H9 (cell line): ENCODE measurements at regions not wholly inside any gene's neighbourhood (a gene's known extent, or its start where the extent isn't known, plus 50 kb on each side); places are given as distances from the start of the nearest gene placed in this dataset.

Source experiments
- DNase-seq: peaks from one replicate; pipeline ENCODE4 v3.0.0-alpha.2; 2017
- H2AFZ ChIP-seq: one replicate; pipeline ENCODE4 v1.6.1; 2013; ENCODE audit warnings: mild to moderate bottlenecking, low read length, control low read depth, moderate library complexity
- H2AK5ac ChIP-seq: 2 replicates; pipeline ENCODE4 v1.6.1; 2013; ENCODE audit warnings: low read length, control low read depth, mixed read lengths; ENCODE audit not compliant: insufficient read length
- H2BK120ac ChIP-seq: one replicate; pipeline ENCODE4 v1.6.1; 2013; ENCODE audit warnings: low read depth, mild to moderate bottlenecking, low read length, control low read depth, inconsistent platforms; ENCODE audit not compliant: poor library complexity, severe bottlenecking
- H2BK12ac ChIP-seq: 2 replicates; pipeline ENCODE4 v1.6.1; 2013; ENCODE audit warnings: low read length, control low read depth, mixed read lengths, low read depth; ENCODE audit not compliant: insufficient read length
- H2BK15ac ChIP-seq: 2 replicates; pipeline ENCODE4 v1.6.1; 2013; ENCODE audit warnings: low read depth, low read length, control low read depth
- H2BK20ac ChIP-seq: one replicate; pipeline ENCODE4 v1.6.1; 2013; ENCODE audit warnings: low read depth, mild to moderate bottlenecking, low read length, control low read depth, inconsistent platforms; ENCODE audit not compliant: poor library complexity, severe bottlenecking
- H2BK5ac ChIP-seq: 2 replicates; pipeline ENCODE4 v1.6.1; 2013; ENCODE audit warnings: low read length, control low read depth, mixed read lengths; ENCODE audit not compliant: insufficient read length
- H3K14ac ChIP-seq: 2 replicates; pipeline ENCODE4 v1.6.1; 2013; ENCODE audit warnings: low read length, control low read depth; ENCODE audit not compliant: insufficient read depth
- H3K18ac ChIP-seq: 2 replicates; pipeline ENCODE4 v1.6.1; 2013; ENCODE audit warnings: low read depth, mild to moderate bottlenecking, mixed read lengths, low read length, control low read depth; ENCODE audit not compliant: insufficient read length
- H3K23ac ChIP-seq: 2 replicates; pipeline ENCODE4 v1.6.1; 2013; ENCODE audit warnings: low read length, control low read depth, mixed read lengths, low read depth; ENCODE audit not compliant: insufficient read length
- H3K23me2 ChIP-seq: 2 replicates; pipeline ENCODE4 v1.6.1; 2013; ENCODE audit warnings: low read depth, mild to moderate bottlenecking, mixed read lengths, low read length, control low read depth; ENCODE audit not compliant: insufficient read length, poor library complexity, severe bottlenecking
- H3K27ac ChIP-seq: 2 replicates; pipeline ENCODE4 v1.5.1; 2013; ENCODE audit warnings: low read length, control low read depth, mixed read lengths, low read depth; ENCODE audit not compliant: insufficient read length
- H3K27me3 ChIP-seq: 2 replicates; pipeline ENCODE4 v1.6.1; 2013; ENCODE audit warnings: low read length, control low read depth, inconsistent platforms; ENCODE audit not compliant: insufficient read depth
- H3K4ac ChIP-seq: 2 replicates; pipeline ENCODE4 v1.6.1; 2013; ENCODE audit warnings: low read depth, mild to moderate bottlenecking, control low read depth, inconsistent platforms, low read length, moderate library complexity
- H3K4me1 ChIP-seq: 2 replicates; pipeline ENCODE4 v1.6.1; 2013; ENCODE audit warnings: low read length, control low read depth, inconsistent platforms; ENCODE audit not compliant: insufficient read depth
- H3K4me2 ChIP-seq: 2 replicates; pipeline ENCODE4 v1.6.1; 2013; ENCODE audit warnings: low read length, control low read depth, mixed read lengths; ENCODE audit not compliant: insufficient read length, insufficient read depth
- H3K56ac ChIP-seq: 2 replicates; pipeline ENCODE4 v1.6.1; 2013; ENCODE audit warnings: low read depth, mild to moderate bottlenecking, mixed read lengths, low read length, control low read depth; ENCODE audit not compliant: insufficient read length
- H3K79me1 ChIP-seq: 2 replicates; pipeline ENCODE4 v1.6.1; 2013; ENCODE audit warnings: low read depth, mild to moderate bottlenecking, moderate library complexity, low read length, control low read depth, inconsistent platforms; ENCODE audit not compliant: insufficient read depth, poor library complexity, severe bottlenecking
- H3K79me2 ChIP-seq: 2 replicates; pipeline ENCODE4 v1.6.1; 2013; ENCODE audit warnings: low read length, control low read depth, inconsistent platforms; ENCODE audit not compliant: insufficient read depth
- H3K9ac ChIP-seq: 2 replicates; pipeline ENCODE4 v1.6.1; 2013; ENCODE audit warnings: low read length, control low read depth, mixed read lengths; ENCODE audit not compliant: insufficient read length; ENCODE audit errors: extremely low read depth
- H3K9me3 ChIP-seq: one replicate; pipeline ENCODE4 v1.6.1; 2013; ENCODE audit warnings: low read depth, low read length, inconsistent platforms; ENCODE audit not compliant: control insufficient read depth
- H3T11ph ChIP-seq: one replicate; pipeline ENCODE4 v1.6.1; 2013; ENCODE audit warnings: mild to moderate bottlenecking, low read length, control low read depth, inconsistent platforms
- H4K20me1 ChIP-seq: one replicate; pipeline ENCODE4 v1.6.1; 2013; ENCODE audit not compliant: control insufficient read depth, insufficient read length, insufficient read depth
- H4K5ac ChIP-seq: 2 replicates; pipeline ENCODE4 v1.6.1; 2013; ENCODE audit warnings: low read depth, mild to moderate bottlenecking, mixed read lengths, low read length, control low read depth; ENCODE audit not compliant: insufficient read length
- H4K8ac ChIP-seq: replicated peaks from 2 replicates; pipeline ENCODE4 v1.6.1; 2013; ENCODE audit warnings: low read length, control low read depth, mixed read lengths, low read depth; ENCODE audit not compliant: insufficient read length
- H4K91ac ChIP-seq: 2 replicates; pipeline ENCODE4 v1.6.1; 2013; ENCODE audit warnings: low read depth, mild to moderate bottlenecking, moderate library complexity, mixed read lengths, low read length, control low read depth; ENCODE audit not compliant: insufficient read length
- H3K27ac Mint-ChIP-seq, 3 experiments: 2 replicates in 2 of 3; 3 replicates in 1 of 3; pipeline ENCODE4 v1.8.0; 2020 to 2021; ENCODE audit warnings: mixed read lengths in 3 of 3, mild to moderate bottlenecking in 1 of 3, moderate library complexity in 1 of 3
- H3K27me3 Mint-ChIP-seq: 2 replicates; pipeline ENCODE4 v1.8.0; 2021; ENCODE audit warnings: low read depth, mild to moderate bottlenecking, moderate library complexity, mixed read lengths
- H3K36me3 Mint-ChIP-seq, 3 experiments: 2 replicates in 2 of 3; 3 replicates in 1 of 3; pipeline ENCODE4 v1.8.0; 2020 to 2021; ENCODE audit warnings: low read depth in 3 of 3, mixed read lengths in 3 of 3; ENCODE audit not compliant: insufficient read depth in 1 of 3
- H3K4me1 Mint-ChIP-seq, 2 experiments: 2 replicates each; pipeline ENCODE4 v1.8.0; 2020; ENCODE audit warnings: mixed read lengths in 2 of 2
- H3K4me3 Mint-ChIP-seq, 2 experiments: 2 replicates in 1 of 2; 3 replicates in 1 of 2; pipeline ENCODE4 v1.8.0; 2020 to 2021; ENCODE audit warnings: mild to moderate bottlenecking in 2 of 2, mixed read lengths in 2 of 2, moderate library complexity in 1 of 2
- H3K9me3 Mint-ChIP-seq, 2 experiments: 2 replicates in 1 of 2; 3 replicates in 1 of 2; pipeline ENCODE4 v1.8.0; 2020; ENCODE audit warnings: mild to moderate bottlenecking in 2 of 2, mixed read lengths in 2 of 2, moderate library complexity in 1 of 2
- CTCF ChIP-seq: fragments of 200-600 bp; sonication (generic); conservative IDR thresholded peaks from 3 replicates; pipeline ENCODE4 v1.8.0; 2021; ENCODE audit warnings: antibody characterized with exemption, mild to moderate bottlenecking
- WGBS: extraction: QIAGEN DNeasy Blood & Tissue Kit; methylation state at CpG from one replicate; pipeline ENCODE4 v1.1.7; 2013; ENCODE audit warnings: missing lambda C conversion rate, low lambda C conversion rate, mixed read lengths; ENCODE audit not compliant: insufficient read length; ENCODE audit errors: extremely low coverage; 5-methylcytosine and 5-hydroxymethylcytosine counted together

GRCh38 chr6:19712012-19712688 lies 125.0 kb upstream of the ID4 start:
- H3T11ph ChIP-seq: no peak overlapping the region
- no CpG with 5 or more reads among the region's 4 CpGs for WGBS
- H3K27ac Mint-ChIP-seq: peak overlapping the region in 1 of 3 experiments; percentile 14; a peak in 2 of 7 replicates

More at GRCh38 chr6:19712012-19712688, 125.0 kb upstream of the ID4 start:
- H2BK20ac ChIP-seq: no peak overlapping the region
- no peak overlapping the region for H4K8ac ChIP-seq
- peak; percentile 41 for DNase-seq
- H3K23me2 ChIP-seq: no peaks in the 10 kb centered on the region
- H2BK120ac ChIP-seq: no peak overlapping the region
- Mint-ChIP-seq H3K4me3 (no peak overlapping the region), H3K36me3 (peaks cover 0 to 13% (median 0%) of the 10 kb centered on the region in 3 experiments; a peak in 3 of 7 replicates), H3K9me3 (peaks cover 4 to 5% of the 10 kb centered on the region in 2 experiments; a peak in 3 of 5 replicates), H3K4me1 (peaks cover 31 to 37% of the 10 kb centered on the region in 2 experiments), H3K27me3 (no peaks in the 10 kb centered on the region)
- H3K4me2 ChIP-seq: no peak overlapping the region
- no peaks in the 10 kb centered on the region for H3K79me1 ChIP-seq
- no peak overlapping the region for H2AK5ac ChIP-seq
- no peak overlapping the region for H3K9ac ChIP-seq
- no peaks in the 10 kb centered on the region for H3K79me2 ChIP-seq
- H3K56ac ChIP-seq: no peak overlapping the region
- no peak overlapping the region for H2BK12ac ChIP-seq
- no peak overlapping the region for H4K5ac ChIP-seq
- no peaks in the 10 kb centered on the region; the same call in 1 of the 2 replicates for H3K4me1 ChIP-seq
- H3K27ac ChIP-seq: no peak overlapping the region
- no peak overlapping the region for H2BK5ac ChIP-seq
- no peaks in the 10 kb centered on the region for H3K27me3 ChIP-seq
- H3K9me3 ChIP-seq: no peaks in the 10 kb centered on the region
- no peak overlapping the region for H3K4ac ChIP-seq
- no peak overlapping the region for H3K23ac ChIP-seq
- TF ChIP-seq CTCF: peak; percentile 50; the same call in 2 of the 3 replicates
- no peaks in the 10 kb centered on the region for H4K20me1 ChIP-seq
- no peak overlapping the region for H3K14ac ChIP-seq
- H2AFZ ChIP-seq: no peak overlapping the region
- H3K18ac ChIP-seq: no peak overlapping the region
- no peak overlapping the region for H2BK15ac ChIP-seq
- H4K91ac ChIP-seq: no peak overlapping the region
